SH-SY5Y (cell line): ENCODE measurements at regions not wholly inside any gene's neighbourhood (a gene's known extent, or its start where the extent isn't known, plus 50 kb on each side); places are given as distances from the start of the nearest gene placed in this dataset.

Source experiments
- GATA2 ChIP-seq: IDR thresholded peaks from 2 replicates; pipeline ENCODE4 v1.6.1; 2011; ENCODE audit warnings: mild to moderate bottlenecking, low read depth, low read length
- GATA3 ChIP-seq: IDR thresholded peaks from 2 replicates; pipeline ENCODE4 v1.6.1; 2011; ENCODE audit warnings: low read depth, mild to moderate bottlenecking, low read length, moderate library complexity

DNA sequence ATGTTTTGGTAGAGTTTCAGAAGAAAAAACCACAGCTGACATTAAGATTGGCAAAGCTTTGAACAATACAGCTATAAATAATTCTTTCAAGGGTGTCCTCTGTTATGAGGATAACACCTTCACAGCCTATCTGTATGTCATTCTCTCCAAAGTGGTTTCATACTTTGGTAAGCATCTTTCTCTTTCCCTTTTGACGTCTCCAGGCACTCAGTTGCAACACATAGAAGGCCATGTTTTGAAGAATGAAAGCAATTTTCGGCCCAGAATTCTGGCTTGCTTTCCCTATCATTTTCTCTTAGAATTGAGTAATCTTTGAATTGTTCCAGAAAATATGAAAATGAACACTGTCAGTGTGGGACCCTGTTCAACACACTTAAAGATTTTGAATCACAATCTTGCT is 200.0 kb upstream of the CBLB start:
- TF ChIP-seq GATA3 (no peak), GATA2 (no peak)
